Prostate gland (tissue), 2 donors: ENCODE measurements at regions not wholly inside any gene's neighbourhood (a gene's known extent, or its start where the extent isn't known, plus 50 kb on each side); places are given as distances from the start of the nearest gene placed in this dataset.
"Not testable (repeated sequence)": the region's sequence is repeated elsewhere in the genome, so short reads cannot be mapped to it uniquely, and the experiment has no call there.

Source experiments
- DNase-seq: peaks from one replicate; pipeline ENCODE4 v3.0.0-alpha.2; 2019; ENCODE audit warnings: low spot score
- H3K27ac ChIP-seq, 2 donors: fragments of 200-600 bp; sonication (generic); 2 replicates each; pipeline ENCODE4 v1.5.1; 2017 to 2019
- H3K27me3 ChIP-seq: fragments of 200-600 bp; sonication (generic); replicated peaks from 2 replicates; pipeline ENCODE4 v1.5.1; 2019; ENCODE audit not compliant: insufficient read depth
- H3K36me3 ChIP-seq, 2 donors: fragments of 200-600 bp; sonication (generic); 1 replicate in 1 of 2; 2 replicates in 1 of 2; pipeline versions ENCODE4 v1.5.1 to v1.8.1; 2017 to 2019
- H3K4me1 ChIP-seq: fragments of 200-600 bp; sonication (generic); replicated peaks from 2 replicates; pipeline ENCODE4 v1.5.1; 2019
- H3K4me3 ChIP-seq, 2 donors: fragments of 200-600 bp; sonication (generic); 2 replicates each; pipeline ENCODE4 v1.5.1; 2017 to 2019
- H3K9me3 ChIP-seq: fragments of 200-600 bp; sonication (generic); 2 replicates; pipeline ENCODE4 v1.5.1; 2017
- CTCF ChIP-seq, 4 experiments: fragments of 200-600 bp in 2 of 4; fragments of 450-650 bp in 2 of 4; sonication (generic) in 2 of 4; IDR thresholded peaks; 1 replicate in 3 of 4; 2 replicates in 1 of 4; pipeline ENCODE4 v1.5.1; 2016 to 2019; ENCODE audit warnings: antibody characterized with exemption in 4 of 4, mild to moderate bottlenecking in 2 of 4, moderate library complexity in 2 of 4
- POLR2A ChIP-seq: fragments of 450-650 bp; IDR thresholded peaks from one replicate; pipeline ENCODE4 v1.6.1; 2016; ENCODE audit warnings: antibody characterized with exemption, mild to moderate bottlenecking
- POLR2AphosphoS5 ChIP-seq: sonication (generic); formaldehyde crosslinking; IDR thresholded peaks from one replicate; pipeline ENCODE4 v1.6.1; 2017; ENCODE audit warnings: antibody characterized with exemption
- WGBS: methylation state at CpG from one replicate; pipeline ENCODE4 v1.1.5; 2018; 5-methylcytosine and 5-hydroxymethylcytosine counted together
- intact Hi-C: fragments of 100-400 bp; cut with DNase I; formaldehyde crosslinking; loops from one replicate; pipeline ENCODE4 v1.14.2; 2022

- Histone ChIP-seq H3K4me1 (no peaks in the 10 kb centered on the region), H3K27ac (no peak overlapping the region), H3K36me3 (no peaks in the 10 kb centered on the region), H3K4me3 (no peak overlapping the region), H3K27me3 (no peaks in the 10 kb centered on the region), H3K9me3 (no peaks in the 10 kb centered on the region)
- intact Hi-C loops, result no loop called here
- TF ChIP-seq POLR2AphosphoS5 (no peak), POLR2A (no peak), CTCF (IDR thresholded peaks at IDR 0.05) (no peak)
- no peak for DNase-seq
- 75% methylated on average over 2 of the region's 2 CpGs for WGBS
These were observed 458.5 kb downstream of the CPS1 start for GRCh38 chr2:211014906-211015305.

GRCh38 chr2:211025089-211025488 lies 468.7 kb downstream of the CPS1 start:
- H3K4me1 ChIP-seq, H3K4me3 ChIP-seq, H3K9me3 ChIP-seq, H3K27ac ChIP-seq, H3K27me3 ChIP-seq, H3K36me3 ChIP-seq, DNase-seq, intact Hi-C loops: not testable (repeated sequence)
- WGBS, result 96% methylated on average over 10 of the region's 10 CpGs

- TF ChIP-seq POLR2A (no peak), POLR2AphosphoS5 (no peak), CTCF (IDR thresholded peaks at IDR 0.05) (no peak)
- H3K4me3 ChIP-seq, result no peak overlapping the region
- WGBS, result 74% methylated on average over 2 of the region's 2 CpGs
- intact Hi-C loops, result no loop called here
- H3K27me3 ChIP-seq, result no peaks in the 10 kb centered on the region
- DNase-seq, result no peak
- no peaks in the 10 kb centered on the region for H3K36me3 ChIP-seq
- H3K27ac ChIP-seq, result no peak overlapping the region
- H3K9me3 ChIP-seq, result no peaks in the 10 kb centered on the region
- no peaks in the 10 kb centered on the region for H3K4me1 ChIP-seq
These were observed 469.7 kb downstream of the CPS1 start for GRCh38 chr2:211026109-211026508.

GRCh38 chr2:211027976-211028375 lies 471.6 kb downstream of the CPS1 start:
- Histone ChIP-seq H3K27ac (no peak overlapping the region), H3K36me3 (no peaks in the 10 kb centered on the region), H3K4me3 (no peak overlapping the region), H3K4me1 (no peaks in the 10 kb centered on the region), H3K9me3 (no peaks in the 10 kb centered on the region), H3K27me3 (no peaks in the 10 kb centered on the region)
- DNase-seq, result no peak
- intact Hi-C loops, result no loop called here
- TF ChIP-seq POLR2AphosphoS5 (no peak), CTCF (IDR thresholded peaks at IDR 0.05) (no peak), POLR2A (no peak)

GRCh38 chr2:211033765-211034164 lies 477.4 kb downstream of the CPS1 start:
- Histone ChIP-seq H3K9me3 (no peaks in the 10 kb centered on the region), H3K36me3 (no peaks in the 10 kb centered on the region), H3K4me1 (no peaks in the 10 kb centered on the region), H3K27ac (no peak overlapping the region), H3K4me3 (no peak overlapping the region), H3K27me3 (no peaks in the 10 kb centered on the region)
- intact Hi-C loops, result no loop called here
- TF ChIP-seq CTCF (IDR thresholded peaks at IDR 0.05), result peak in 1 of 4 experiments; percentile 9
- TF ChIP-seq POLR2A, result no peak
- no peak for DNase-seq
- 75% methylated on average over 2 of the region's 2 CpGs for WGBS
